Erythroblast (primary cell): ENCODE measurements at regions not wholly inside any gene's neighbourhood (a gene's known extent, or its start where the extent isn't known, plus 50 kb on each side); places are given as distances from the start of the nearest gene placed in this dataset.

Source experiments
- GATA1 ChIP-seq: IDR thresholded peaks from 2 replicates; pipeline ENCODE4 v1.6.1; 2011; ENCODE audit warnings: low read depth, mild to moderate bottlenecking, control low read depth, low read length, moderate library complexity
- POLR2A ChIP-seq: IDR thresholded peaks from 2 replicates; pipeline ENCODE4 v1.6.1; 2011; ENCODE audit warnings: mild to moderate bottlenecking, low read length

GRCh38 chr1:48099072-48099773 lies 102.0 kb upstream of the TRABD2B start:
- no peak for TF ChIP-seq POLR2A
- no peak for TF ChIP-seq GATA1
